Right atrium auricular region (tissue), 2 donors: ENCODE measurements at regions not wholly inside any gene's neighbourhood (a gene's known extent, or its start where the extent isn't known, plus 50 kb on each side); places are given as distances from the start of the nearest gene placed in this dataset.
"Not testable (repeated sequence)": the region's sequence is repeated elsewhere in the genome, so short reads cannot be mapped to it uniquely, and the experiment has no call there.

Source experiments
- DNase-seq: peaks from one replicate; pipeline ENCODE4 v3.0.0-alpha.2; 2019; ENCODE audit warnings: low spot score
- H3K27ac ChIP-seq, 2 donors: fragments of 200-600 bp; sonication (generic); 1 replicate in 1 of 2; 2 replicates in 1 of 2; pipeline ENCODE4 v1.5.1; 2016 to 2019
- H3K27me3 ChIP-seq, 2 donors: fragments of 200-600 bp; sonication (generic); one replicate each; pipeline versions ENCODE4 v1.5.1 to v1.6.0; 2017 to 2019
- H3K36me3 ChIP-seq: fragments of 200-600 bp; sonication (generic); one replicate; pipeline ENCODE4 v1.5.1; 2016
- H3K4me1 ChIP-seq, 2 donors: fragments of 200-600 bp; sonication (generic); one replicate each; pipeline versions ENCODE4 v1.5.1 to v1.6.0; 2017 to 2019
- H3K4me3 ChIP-seq, 2 donors: fragments of 200-600 bp; sonication (generic); 1 replicate in 1 of 2; 2 replicates in 1 of 2; pipeline ENCODE4 v1.5.1; 2017 to 2019; ENCODE audit warnings: mild to moderate bottlenecking in 1 of 2, moderate library complexity in 1 of 2
- H3K9me3 ChIP-seq, 2 donors: fragments of 200-600 bp; sonication (generic); one replicate each; pipeline ENCODE4 v1.5.1; 2019
- TF ChIP-seq, protein P1 (sequence below), 2 donors: fragments of 200-600 bp; sonication (generic); IDR thresholded peaks; one replicate each; pipeline ENCODE4 v1.5.1; 2019; ENCODE audit warnings: antibody characterized with exemption in 2 of 2

DNA sequence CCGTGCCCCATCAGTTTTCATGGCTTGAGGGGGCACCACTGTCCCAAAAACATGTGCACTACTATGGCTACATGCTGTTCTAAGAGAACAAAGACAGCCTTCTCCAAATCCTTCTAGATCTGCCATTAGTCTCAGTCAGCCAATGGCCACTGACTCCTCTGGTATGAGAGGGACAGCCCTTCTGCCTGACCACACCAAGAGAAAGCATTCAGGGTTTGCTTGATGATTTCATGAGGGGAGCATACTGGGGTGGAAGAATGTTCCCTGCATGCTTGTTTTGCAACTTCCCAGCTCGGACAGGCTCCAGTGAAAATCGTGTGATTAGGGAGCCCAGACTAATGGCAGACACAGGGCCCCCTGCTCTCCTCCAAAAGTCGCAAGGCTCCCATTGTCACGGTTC lies 199.6 kb upstream of the ALG10B start:
- Histone ChIP-seq H3K4me1 (no peaks in the 10 kb centered on the region), H3K36me3 (no peaks in the 10 kb centered on the region), H3K9me3 (no peaks in the 10 kb centered on the region), H3K4me3 (no peak overlapping the region), H3K27me3 (no peaks in the 10 kb centered on the region), H3K27ac (no peak overlapping the region)
- no peak for DNase-seq
- TF ChIP-seq, protein P1, sequence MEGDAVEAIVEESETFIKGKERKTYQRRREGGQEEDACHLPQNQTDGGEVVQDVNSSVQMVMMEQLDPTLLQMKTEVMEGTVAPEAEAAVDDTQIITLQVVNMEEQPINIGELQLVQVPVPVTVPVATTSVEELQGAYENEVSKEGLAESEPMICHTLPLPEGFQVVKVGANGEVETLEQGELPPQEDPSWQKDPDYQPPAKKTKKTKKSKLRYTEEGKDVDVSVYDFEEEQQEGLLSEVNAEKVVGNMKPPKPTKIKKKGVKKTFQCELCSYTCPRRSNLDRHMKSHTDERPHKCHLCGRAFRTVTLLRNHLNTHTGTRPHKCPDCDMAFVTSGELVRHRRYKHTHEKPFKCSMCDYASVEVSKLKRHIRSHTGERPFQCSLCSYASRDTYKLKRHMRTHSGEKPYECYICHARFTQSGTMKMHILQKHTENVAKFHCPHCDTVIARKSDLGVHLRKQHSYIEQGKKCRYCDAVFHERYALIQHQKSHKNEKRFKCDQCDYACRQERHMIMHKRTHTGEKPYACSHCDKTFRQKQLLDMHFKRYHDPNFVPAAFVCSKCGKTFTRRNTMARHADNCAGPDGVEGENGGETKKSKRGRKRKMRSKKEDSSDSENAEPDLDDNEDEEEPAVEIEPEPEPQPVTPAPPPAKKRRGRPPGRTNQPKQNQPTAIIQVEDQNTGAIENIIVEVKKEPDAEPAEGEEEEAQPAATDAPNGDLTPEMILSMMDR (IDR thresholded peaks at IDR 0.05): no peak

DNA sequence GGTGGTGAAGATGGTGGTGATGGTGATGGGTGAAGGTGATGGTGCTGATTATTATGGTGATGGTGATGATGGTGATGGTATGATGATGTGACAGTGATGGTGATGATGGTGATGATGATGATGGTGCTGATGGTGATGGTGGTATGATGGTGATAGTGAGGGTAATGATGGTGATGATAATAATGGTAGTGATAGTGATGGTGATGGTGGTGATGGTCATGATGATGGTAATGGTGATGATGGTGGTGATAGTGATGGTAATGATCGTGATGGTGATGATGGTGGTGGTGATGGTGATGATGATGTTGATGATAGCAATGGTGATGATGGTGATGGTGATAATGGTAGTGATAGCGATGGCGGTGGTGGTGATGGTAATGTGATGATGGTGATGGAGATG lies 197.9 kb upstream of the ALG10B start:
- no peaks in the 10 kb centered on the region for H3K27me3 ChIP-seq
- DNase-seq: no peak
- no peaks in the 10 kb centered on the region for H3K9me3 ChIP-seq
- no peaks in the 10 kb centered on the region for H3K36me3 ChIP-seq
- H3K4me1 ChIP-seq: no peaks in the 10 kb centered on the region
- no peak overlapping the region for H3K4me3 ChIP-seq
- TF ChIP-seq, protein P1 (IDR thresholded peaks at IDR 0.05): no peak
- no peak overlapping the region for H3K27ac ChIP-seq

DNA sequence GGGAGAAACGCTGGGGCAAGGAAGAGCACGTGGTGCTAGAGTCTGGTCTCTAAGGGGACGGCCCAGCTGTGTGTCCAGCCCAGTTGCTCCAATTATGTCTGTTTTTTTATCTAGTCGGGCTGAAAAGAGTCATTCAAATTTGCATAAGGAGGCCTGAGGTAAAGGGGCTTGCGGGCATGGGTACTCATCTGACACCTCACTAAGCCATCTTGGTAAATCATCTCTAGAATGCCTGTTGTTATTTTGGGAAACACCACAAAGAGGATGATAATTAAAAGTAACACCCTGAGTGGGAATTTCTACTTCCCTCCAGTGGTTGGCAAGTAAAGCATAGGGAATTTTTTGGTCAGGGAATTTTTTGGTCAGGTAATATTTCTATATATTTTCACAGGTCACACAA lies 196.1 kb upstream of the ALG10B start:
- no peak for DNase-seq
- H3K27ac ChIP-seq: no peak overlapping the region
- no peaks in the 10 kb centered on the region for H3K9me3 ChIP-seq
- H3K27me3 ChIP-seq: no peaks in the 10 kb centered on the region
- no peaks in the 10 kb centered on the region for H3K4me1 ChIP-seq
- no peak overlapping the region for H3K4me3 ChIP-seq
- TF ChIP-seq, protein P1 (IDR thresholded peaks at IDR 0.05): no peak
- no peaks in the 10 kb centered on the region for H3K36me3 ChIP-seq

DNA sequence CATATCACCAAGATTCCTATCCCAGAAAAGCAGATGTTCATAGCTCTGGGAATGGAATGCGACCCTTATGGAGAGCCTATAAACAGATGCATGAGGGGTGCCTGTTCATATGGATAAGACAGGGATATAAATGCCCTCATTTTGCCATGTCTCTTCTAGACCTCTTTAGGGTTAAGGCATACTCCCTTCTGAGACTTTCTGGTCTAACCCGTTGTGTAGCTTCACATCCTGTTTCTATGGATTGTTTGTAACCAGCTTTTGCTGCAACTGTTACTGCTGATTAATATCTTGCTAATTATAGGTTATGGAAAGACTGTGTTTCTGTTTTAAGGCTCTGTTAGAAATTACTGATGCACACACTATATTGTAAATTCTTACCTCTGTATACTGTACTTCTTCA lies 193.5 kb upstream of the ALG10B start:
- H3K36me3 ChIP-seq, H3K4me1 ChIP-seq, H3K27me3 ChIP-seq, DNase-seq, H3K4me3 ChIP-seq, H3K27ac ChIP-seq, H3K9me3 ChIP-seq: not testable (repeated sequence)

DNA sequence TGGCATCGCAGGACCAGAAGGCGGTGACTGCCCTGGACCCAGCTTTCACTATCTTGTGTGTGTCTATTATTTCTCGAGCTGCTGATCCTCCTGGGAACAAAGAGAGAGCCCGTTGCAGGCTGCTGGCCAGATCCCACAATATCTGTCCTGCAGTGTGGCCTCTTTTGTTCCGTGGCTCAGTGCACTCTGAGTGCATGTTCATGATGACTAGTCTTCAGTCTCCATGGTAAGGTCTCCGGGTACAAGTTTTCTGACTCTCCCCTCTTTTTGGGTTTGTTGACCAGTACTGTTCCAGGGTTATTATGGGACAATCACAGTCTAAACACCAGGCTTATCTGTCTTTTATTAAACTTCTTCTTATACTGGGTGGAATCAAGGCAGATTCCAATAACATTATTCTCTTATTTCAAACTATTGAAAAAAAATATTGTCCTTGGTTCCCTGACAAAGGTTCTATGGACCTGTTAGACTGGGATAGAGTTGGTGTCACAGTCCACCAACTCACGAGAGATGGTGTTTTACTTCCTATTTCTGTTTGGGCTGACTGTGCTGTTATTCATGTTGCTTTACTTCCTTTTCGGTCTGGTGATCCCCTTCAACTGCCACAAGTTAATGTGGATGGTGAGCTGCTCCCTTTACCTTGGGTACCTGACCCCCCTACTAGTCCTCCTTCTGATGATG lies 192.9 kb upstream of the ALG10B start:
- Histone ChIP-seq H3K4me3 (no peak overlapping the region), H3K36me3 (no peaks in the 10 kb centered on the region), H3K27ac (no peak overlapping the region), H3K27me3 (no peaks in the 10 kb centered on the region), H3K9me3 (no peaks in the 10 kb centered on the region), H3K4me1 (no peaks in the 10 kb centered on the region)
- DNase-seq: no peak
- TF ChIP-seq, protein P1 (IDR thresholded peaks at IDR 0.05): no peak

DNA sequence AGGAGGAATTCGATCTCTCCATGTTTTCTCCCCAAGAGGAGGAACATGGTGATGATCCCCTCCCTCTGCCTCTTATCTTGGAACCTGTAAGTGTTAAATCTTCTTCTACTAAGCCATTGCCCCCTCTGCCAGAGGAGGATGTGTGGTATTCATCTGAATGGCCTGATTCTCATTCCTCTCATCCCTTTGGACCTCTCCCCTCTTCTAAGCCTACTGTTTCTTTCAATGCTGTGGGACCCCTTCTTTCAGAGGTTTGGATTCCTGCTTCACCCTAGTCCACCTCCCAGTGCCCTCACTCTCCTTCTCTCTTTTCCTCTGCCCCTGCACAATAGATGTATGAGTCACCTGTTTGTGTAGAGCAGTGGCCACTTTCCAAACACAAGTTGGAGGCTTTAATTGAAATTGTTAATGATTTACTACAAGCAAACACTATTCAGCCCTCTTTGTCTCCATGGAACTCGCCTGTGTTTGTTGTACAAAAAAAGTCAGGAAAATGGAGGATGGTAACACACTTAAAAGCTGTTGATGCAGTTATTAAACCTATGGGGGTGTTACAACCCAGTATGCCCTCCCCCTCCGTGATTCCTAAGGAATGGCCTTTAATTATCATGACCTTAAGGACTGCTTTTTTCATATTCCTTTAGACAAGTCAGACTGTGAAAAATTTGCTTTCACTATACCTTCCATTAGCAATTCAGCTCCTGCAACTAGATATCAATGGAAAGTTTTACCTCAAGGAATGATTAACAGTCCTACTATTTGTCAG lies 192.1 kb upstream of the ALG10B start:
- TF ChIP-seq, protein P1 (IDR thresholded peaks at IDR 0.05): no peak
- no peak overlapping the region for H3K4me3 ChIP-seq
- H3K9me3 ChIP-seq: no peaks in the 10 kb centered on the region
- no peaks in the 10 kb centered on the region for H3K36me3 ChIP-seq
- no peaks in the 10 kb centered on the region for H3K27me3 ChIP-seq
- no peak overlapping the region for H3K27ac ChIP-seq
- DNase-seq: no peak
- H3K4me1 ChIP-seq: no peaks in the 10 kb centered on the region
